Stimulated activated CD8-positive, alpha-beta memory T cell treated with anti-CD3 and anti-CD28 coated beads, Interleukin-12 subunit alpha, Interleukin-12 subunit beta, amount 100 ng/mL, for 1 hour (primary cell): ENCODE measurements at regions not wholly inside any gene's neighbourhood (a gene's known extent, or its start where the extent isn't known, plus 50 kb on each side); places are given as distances from the start of the nearest gene placed in this dataset.

Experiments used
- DNase-seq: peaks from one replicate; pipeline ENCODE4 v3.0.0-alpha.2; 2020; ENCODE audit warnings: low read depth

- no peak for DNase-seq
Observed at GRCh38 chr21:18191139-18191538, 53.5 kb upstream of the CHODL start.

GRCh38 chr21:18178509-18178908, 66.1 kb upstream of the CHODL start:
- DNase-seq, result no peak

- no peak for DNase-seq
Observed at GRCh38 chr21:18174370-18174769, 70.3 kb upstream of the CHODL start.

- DNase-seq, result no peak
Observed at GRCh38 chr21:18170829-18171228, 73.8 kb upstream of the CHODL start.

- DNase-seq, result no peak
Observed at GRCh38 chr21:18170221-18170620, 74.4 kb upstream of the CHODL start.

GRCh38 chr21:18168108-18168507, 76.5 kb upstream of the CHODL start:
- no peak for DNase-seq

- DNase-seq, result no peak
Observed at GRCh38 chr21:18164933-18165332, 79.7 kb upstream of the CHODL start.

GRCh38 chr21:18164483-18164882, 80.2 kb upstream of the CHODL start:
- DNase-seq, result no peak

GRCh38 chr21:18163956-18164355, 80.7 kb upstream of the CHODL start:
- DNase-seq, result no peak

GRCh38 chr21:18161841-18162240, 82.8 kb upstream of the CHODL start:
- DNase-seq, result no peak

- no peak for DNase-seq
Observed at GRCh38 chr21:18157406-18157805, 87.2 kb upstream of the CHODL start.

GRCh38 chr21:18155508-18156193, 89.0 kb upstream of the CHODL start:
- no peak for DNase-seq

- DNase-seq, result no peak
Observed at GRCh38 chr21:18153063-18153462, 91.6 kb upstream of the CHODL start.

- DNase-seq, result no peak
Observed at GRCh38 chr21:18152371-18152770, 92.3 kb upstream of the CHODL start.

GRCh38 chr21:18151046-18151445, 93.6 kb upstream of the CHODL start:
- no peak for DNase-seq

- DNase-seq, result no peak
Observed at GRCh38 chr21:18148401-18148800, 96.2 kb upstream of the CHODL start.

GRCh38 chr21:18147678-18148077, 97.0 kb upstream of the CHODL start:
- no peak for DNase-seq

GRCh38 chr21:18146820-18147219, 97.8 kb upstream of the CHODL start:
- DNase-seq, result no peak

- no peak for DNase-seq
Observed at GRCh38 chr21:18144339-18144738, 100.3 kb upstream of the CHODL start.

GRCh38 chr21:18142655-18143054, 102.0 kb upstream of the CHODL start:
- no peak for DNase-seq

- no peak for DNase-seq
Observed at GRCh38 chr21:18138507-18138906, 106.1 kb upstream of the CHODL start.

- DNase-seq, result no peak
Observed at GRCh38 chr21:18129526-18129925, 115.1 kb upstream of the CHODL start.

GRCh38 chr21:18118566-18118965, 126.1 kb upstream of the CHODL start:
- no peak for DNase-seq

GRCh38 chr21:18117176-18117575, 127.5 kb upstream of the CHODL start:
- no peak for DNase-seq

- DNase-seq, result no peak
Observed at GRCh38 chr21:18114810-18115209, 129.8 kb upstream of the CHODL start.
